Activated naive CD8-positive, alpha-beta T cell treated with anti-CD3 and anti-CD28 coated beads for 36 hours (primary cell): ENCODE measurements at regions not wholly inside any gene's neighbourhood (a gene's known extent, or its start where the extent isn't known, plus 50 kb on each side); places are given as distances from the start of the nearest gene placed in this dataset.

Source experiments
- DNase-seq: peaks from one replicate; pipeline ENCODE4 v3.0.0; 2021
- H3K27ac Mint-ChIP-seq: one replicate; pipeline ENCODE4 v1.8.0; 2022; ENCODE audit warnings: mild to moderate bottlenecking, moderate library complexity, mixed read lengths
- H3K27me3 Mint-ChIP-seq: one replicate; pipeline ENCODE4 v1.8.0; 2022; ENCODE audit warnings: mild to moderate bottlenecking, mixed read lengths
- H3K36me3 Mint-ChIP-seq: one replicate; pipeline ENCODE4 v1.8.0; 2021; ENCODE audit warnings: mild to moderate bottlenecking, mixed read lengths
- H3K4me1 Mint-ChIP-seq: one replicate; pipeline ENCODE4 v1.8.0; 2021; ENCODE audit warnings: mixed read lengths
- H3K4me3 Mint-ChIP-seq: one replicate; pipeline ENCODE4 v1.8.0; 2022; ENCODE audit warnings: mild to moderate bottlenecking, moderate library complexity, mixed read lengths
- H3K9me3 Mint-ChIP-seq: one replicate; pipeline ENCODE4 v1.8.0; 2022; ENCODE audit warnings: mixed read lengths

GRCh38 chr5:96023518-96023917 is 61.9 kb upstream of the ELL2 start:
- Mint-ChIP-seq H3K27me3 (peaks cover 8% of the 10 kb centered on the region), H3K36me3 (no peaks in the 10 kb centered on the region), H3K4me1 (no peaks in the 10 kb centered on the region)

GRCh38 chr5:96022971-96023370 is 61.3 kb upstream of the ELL2 start:
- Mint-ChIP-seq H3K36me3 (no peaks in the 10 kb centered on the region), H3K4me3 (no peak overlapping the region)

More at GRCh38 chr5:96023518-96023917, 61.9 kb upstream of the ELL2 start:
- no peak for DNase-seq
- Mint-ChIP-seq H3K4me3 (no peak overlapping the region), H3K27ac (no peak overlapping the region), H3K9me3 (no peaks in the 10 kb centered on the region)

GRCh38 chr5:96017951-96018350 is 56.3 kb upstream of the ELL2 start:
- Mint-ChIP-seq H3K4me1 (peaks cover 2% of the 10 kb centered on the region), H3K4me3 (no peak overlapping the region), H3K27me3 (peaks cover 4% of the 10 kb centered on the region), H3K27ac (no peak overlapping the region), H3K36me3 (no peaks in the 10 kb centered on the region), H3K9me3 (peaks cover 2% of the 10 kb centered on the region)
- no peak for DNase-seq

More at GRCh38 chr5:96022971-96023370, 61.3 kb upstream of the ELL2 start:
- Mint-ChIP-seq H3K27me3 (peaks cover 8% of the 10 kb centered on the region), H3K9me3 (no peaks in the 10 kb centered on the region), H3K27ac (no peak overlapping the region), H3K4me1 (no peaks in the 10 kb centered on the region)
- no peak for DNase-seq

GRCh38 chr5:96016216-96016615 is 54.6 kb upstream of the ELL2 start:
- no peak overlapping the region for H3K4me3 Mint-ChIP-seq
- H3K36me3 Mint-ChIP-seq: no peaks in the 10 kb centered on the region
- H3K9me3 Mint-ChIP-seq: peaks cover 2% of the 10 kb centered on the region
- H3K27ac Mint-ChIP-seq: no peak overlapping the region
- peaks cover 4% of the 10 kb centered on the region for H3K27me3 Mint-ChIP-seq
- H3K4me1 Mint-ChIP-seq: peaks cover 2% of the 10 kb centered on the region
- DNase-seq: no peak

- Mint-ChIP-seq H3K9me3 (peaks cover 2% of the 10 kb centered on the region), H3K4me3 (no peak overlapping the region), H3K4me1 (peaks cover 2% of the 10 kb centered on the region), H3K36me3 (no peaks in the 10 kb centered on the region), H3K27me3 (peaks cover 4% of the 10 kb centered on the region), H3K27ac (no peak overlapping the region)
- no peak for DNase-seq
Observed at GRCh38 chr5:96015709-96016108, 54.1 kb upstream of the ELL2 start.

- peaks cover under 1% of the 10 kb centered on the region for H3K27me3 Mint-ChIP-seq
- peaks cover 2% of the 10 kb centered on the region for H3K4me1 Mint-ChIP-seq
- no peak for DNase-seq
- H3K9me3 Mint-ChIP-seq: peaks cover 2% of the 10 kb centered on the region
- H3K4me3 Mint-ChIP-seq: no peak overlapping the region
- H3K27ac Mint-ChIP-seq: no peak overlapping the region
- H3K36me3 Mint-ChIP-seq: no peaks in the 10 kb centered on the region
Observed at GRCh38 chr5:96014395-96014794, 52.7 kb upstream of the ELL2 start.

GRCh38 chr5:96013254-96013653 is 51.6 kb upstream of the ELL2 start:
- H3K27me3 Mint-ChIP-seq: no peaks in the 10 kb centered on the region
- peaks cover 2% of the 10 kb centered on the region for H3K4me1 Mint-ChIP-seq
- H3K4me3 Mint-ChIP-seq: no peak overlapping the region
- H3K27ac Mint-ChIP-seq: no peak overlapping the region
- H3K36me3 Mint-ChIP-seq: no peaks in the 10 kb centered on the region
- peaks cover 2% of the 10 kb centered on the region for H3K9me3 Mint-ChIP-seq
- DNase-seq: no peak

GRCh38 chr5:96012399-96012798 is 50.7 kb upstream of the ELL2 start:
- Mint-ChIP-seq H3K9me3 (peaks cover 2% of the 10 kb centered on the region), H3K4me3 (no peak overlapping the region)

More at GRCh38 chr5:96012399-96012798, 50.7 kb upstream of the ELL2 start:
- no peaks in the 10 kb centered on the region for H3K27me3 Mint-ChIP-seq
- H3K4me1 Mint-ChIP-seq: peaks cover 2% of the 10 kb centered on the region
- H3K27ac Mint-ChIP-seq: no peak overlapping the region
- H3K36me3 Mint-ChIP-seq: no peaks in the 10 kb centered on the region
- DNase-seq: no peak
